ENCODE measurements at regions not wholly inside any gene's neighbourhood (a gene's known extent, or its start where the extent isn't known, plus 50 kb on each side); places are given as distances from the start of the nearest gene placed in this dataset.

GRCh38 chr4:152255437-152255836, 280.5 kb downstream of the FBXW7 start:
- no peak for TF ChIP-seq EGR1 (IDR thresholded peaks at IDR 0.05)
- no peak for TF ChIP-seq TAF1 (IDR thresholded peaks at IDR 0.05; ENCODE audit: low read depth)
- TF ChIP-seq EP300 (IDR thresholded peaks at IDR 0.05; ENCODE audit: borderline replicate concordance): no peak
- TF ChIP-seq NFIC (IDR thresholded peaks at IDR 0.05): no peak
- TF ChIP-seq, protein P1, sequence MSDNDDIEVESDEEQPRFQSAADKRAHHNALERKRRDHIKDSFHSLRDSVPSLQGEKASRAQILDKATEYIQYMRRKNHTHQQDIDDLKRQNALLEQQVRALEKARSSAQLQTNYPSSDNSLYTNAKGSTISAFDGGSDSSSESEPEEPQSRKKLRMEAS (IDR thresholded peaks at IDR 0.05): no peak
- TF ChIP-seq CEBPB (IDR thresholded peaks at IDR 0.05): no peak
- no peak for TF ChIP-seq TCF12 (IDR thresholded peaks at IDR 0.05; ENCODE audit: low read depth)
- TF ChIP-seq ZBTB7A (IDR thresholded peaks at IDR 0.05; ENCODE audit: low read depth): no peak
- TF ChIP-seq, protein P2, sequence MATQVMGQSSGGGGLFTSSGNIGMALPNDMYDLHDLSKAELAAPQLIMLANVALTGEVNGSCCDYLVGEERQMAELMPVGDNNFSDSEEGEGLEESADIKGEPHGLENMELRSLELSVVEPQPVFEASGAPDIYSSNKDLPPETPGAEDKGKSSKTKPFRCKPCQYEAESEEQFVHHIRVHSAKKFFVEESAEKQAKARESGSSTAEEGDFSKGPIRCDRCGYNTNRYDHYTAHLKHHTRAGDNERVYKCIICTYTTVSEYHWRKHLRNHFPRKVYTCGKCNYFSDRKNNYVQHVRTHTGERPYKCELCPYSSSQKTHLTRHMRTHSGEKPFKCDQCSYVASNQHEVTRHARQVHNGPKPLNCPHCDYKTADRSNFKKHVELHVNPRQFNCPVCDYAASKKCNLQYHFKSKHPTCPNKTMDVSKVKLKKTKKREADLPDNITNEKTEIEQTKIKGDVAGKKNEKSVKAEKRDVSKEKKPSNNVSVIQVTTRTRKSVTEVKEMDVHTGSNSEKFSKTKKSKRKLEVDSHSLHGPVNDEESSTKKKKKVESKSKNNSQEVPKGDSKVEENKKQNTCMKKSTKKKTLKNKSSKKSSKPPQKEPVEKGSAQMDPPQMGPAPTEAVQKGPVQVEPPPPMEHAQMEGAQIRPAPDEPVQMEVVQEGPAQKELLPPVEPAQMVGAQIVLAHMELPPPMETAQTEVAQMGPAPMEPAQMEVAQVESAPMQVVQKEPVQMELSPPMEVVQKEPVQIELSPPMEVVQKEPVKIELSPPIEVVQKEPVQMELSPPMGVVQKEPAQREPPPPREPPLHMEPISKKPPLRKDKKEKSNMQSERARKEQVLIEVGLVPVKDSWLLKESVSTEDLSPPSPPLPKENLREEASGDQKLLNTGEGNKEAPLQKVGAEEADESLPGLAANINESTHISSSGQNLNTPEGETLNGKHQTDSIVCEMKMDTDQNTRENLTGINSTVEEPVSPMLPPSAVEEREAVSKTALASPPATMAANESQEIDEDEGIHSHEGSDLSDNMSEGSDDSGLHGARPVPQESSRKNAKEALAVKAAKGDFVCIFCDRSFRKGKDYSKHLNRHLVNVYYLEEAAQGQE (IDR thresholded peaks at IDR 0.05; ENCODE audit: low read depth): no peak
- TF ChIP-seq RAD21 (IDR thresholded peaks at IDR 0.05; ENCODE audit: low read depth): no peak
